NCI-H128 (cell line): ENCODE measurements at regions not wholly inside any gene's neighbourhood (a gene's known extent, or its start where the extent isn't known, plus 50 kb on each side); places are given as distances from the start of the nearest gene placed in this dataset.

Experiments used
- DNase-seq: peaks from one replicate; lab custom pipeline; 2025; ENCODE audit not compliant: unreplicated experiment; lab: John Stamatoyannopoulos, UW

GRCh38 chr9:27747450-27747849, 174.2 kb upstream of the C9orf72 start:
- DNase-seq, result no peak

GRCh38 chr9:27749838-27750237, 176.6 kb upstream of the C9orf72 start:
- DNase-seq, result no peak

- DNase-seq, result no peak
These were observed 177.3 kb upstream of the C9orf72 start for GRCh38 chr9:27750566-27750965.

DNA sequence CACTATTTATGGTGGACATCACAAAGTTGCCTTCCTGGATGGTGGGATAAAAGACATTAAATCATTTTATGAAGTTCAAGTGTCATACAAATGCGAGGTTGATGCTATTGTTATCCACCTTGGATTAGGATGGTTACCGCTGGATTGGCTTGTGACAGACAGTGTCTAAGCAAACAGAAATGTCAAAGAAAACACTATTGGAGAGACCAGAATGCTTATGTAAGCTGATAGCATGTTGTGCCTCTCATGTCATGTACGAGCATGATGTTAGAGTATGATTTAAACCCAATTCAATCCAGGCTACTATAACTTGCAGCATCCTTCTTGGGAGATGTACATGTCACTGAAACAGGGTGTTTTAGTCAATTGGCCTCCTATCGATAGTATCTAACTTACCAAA, 178.8 kb upstream of the C9orf72 start:
- DNase-seq, result no peak

DNA sequence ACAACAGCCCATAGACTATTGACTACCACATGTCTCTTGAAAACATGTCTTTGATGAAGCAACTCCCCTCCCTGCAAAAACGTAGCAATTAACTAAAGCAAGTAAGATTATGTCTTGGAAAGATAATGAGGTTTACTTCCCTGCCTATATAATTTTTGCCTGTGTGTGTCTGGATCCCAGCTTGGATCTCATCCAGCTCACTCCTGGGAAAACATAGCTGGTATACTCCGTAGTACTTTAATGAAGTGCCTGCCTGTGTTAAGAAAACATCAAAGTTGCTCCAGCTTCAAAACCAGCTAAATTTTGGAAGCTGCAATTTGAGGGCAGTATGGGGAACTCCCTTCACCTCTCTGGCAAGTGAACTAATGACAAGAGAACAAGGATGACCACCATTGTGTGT, 182.6 kb upstream of the C9orf72 start:
- no peak for DNase-seq

- DNase-seq, result no peak
These were observed 183.1 kb upstream of the C9orf72 start for GRCh38 chr9:27756418-27756817.

DNA sequence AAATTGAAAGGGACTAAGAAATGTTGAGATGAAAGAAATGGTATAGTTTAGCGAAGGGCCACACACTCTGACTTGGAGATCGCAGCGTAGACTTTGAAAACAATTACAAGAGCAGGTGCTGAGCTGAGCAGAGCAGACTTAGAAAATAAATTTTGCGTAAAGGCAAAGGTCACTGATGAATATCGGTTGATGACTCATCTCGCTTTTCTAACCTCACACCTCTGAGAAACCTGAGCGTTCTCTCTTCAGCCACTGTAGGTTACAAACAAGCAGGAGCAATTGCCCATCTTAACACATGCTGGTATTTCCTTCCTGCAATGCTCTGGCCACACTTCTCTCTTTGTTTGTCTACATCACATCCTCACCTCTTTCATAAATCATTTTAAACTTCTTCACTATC, 190.6 kb upstream of the C9orf72 start:
- no peak for DNase-seq

DNA sequence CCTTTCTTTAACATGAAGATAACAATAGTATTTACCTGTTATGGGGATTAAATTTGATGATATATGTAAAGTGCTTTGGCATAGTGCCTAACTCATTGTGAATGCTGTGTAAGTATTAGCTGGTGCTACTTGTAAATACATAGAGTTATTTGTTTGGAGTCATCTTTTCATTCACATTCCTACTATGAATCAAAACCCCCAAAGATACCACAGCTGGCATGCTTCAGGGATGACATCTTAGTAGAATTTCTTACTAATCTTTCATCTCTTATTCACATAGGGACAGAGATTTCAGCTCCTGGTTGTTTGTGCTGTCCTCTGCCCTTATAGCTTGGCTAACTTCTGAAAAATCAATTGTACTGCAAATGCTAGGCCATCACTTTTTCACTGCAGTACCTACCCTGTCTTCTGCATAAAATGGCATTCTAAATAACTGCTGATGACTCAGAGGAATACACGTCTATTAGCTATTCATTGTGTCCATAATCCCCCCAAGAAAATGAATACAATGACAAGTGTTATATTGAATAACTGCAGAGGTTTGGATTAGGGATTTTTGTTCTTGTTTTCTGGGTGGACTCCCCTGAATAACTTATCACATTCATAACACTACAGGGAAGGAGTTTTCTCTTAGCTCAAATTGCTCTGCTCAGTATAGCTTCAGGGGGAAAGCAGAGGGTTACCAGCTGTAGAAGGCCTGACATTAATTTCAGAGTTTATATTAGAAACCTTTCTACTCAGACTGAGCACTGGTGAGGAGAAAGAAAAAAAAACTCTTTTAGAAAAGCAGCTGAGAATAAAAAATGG, 192.2 kb upstream of the C9orf72 start:
- DNase-seq, result no peak

DNA sequence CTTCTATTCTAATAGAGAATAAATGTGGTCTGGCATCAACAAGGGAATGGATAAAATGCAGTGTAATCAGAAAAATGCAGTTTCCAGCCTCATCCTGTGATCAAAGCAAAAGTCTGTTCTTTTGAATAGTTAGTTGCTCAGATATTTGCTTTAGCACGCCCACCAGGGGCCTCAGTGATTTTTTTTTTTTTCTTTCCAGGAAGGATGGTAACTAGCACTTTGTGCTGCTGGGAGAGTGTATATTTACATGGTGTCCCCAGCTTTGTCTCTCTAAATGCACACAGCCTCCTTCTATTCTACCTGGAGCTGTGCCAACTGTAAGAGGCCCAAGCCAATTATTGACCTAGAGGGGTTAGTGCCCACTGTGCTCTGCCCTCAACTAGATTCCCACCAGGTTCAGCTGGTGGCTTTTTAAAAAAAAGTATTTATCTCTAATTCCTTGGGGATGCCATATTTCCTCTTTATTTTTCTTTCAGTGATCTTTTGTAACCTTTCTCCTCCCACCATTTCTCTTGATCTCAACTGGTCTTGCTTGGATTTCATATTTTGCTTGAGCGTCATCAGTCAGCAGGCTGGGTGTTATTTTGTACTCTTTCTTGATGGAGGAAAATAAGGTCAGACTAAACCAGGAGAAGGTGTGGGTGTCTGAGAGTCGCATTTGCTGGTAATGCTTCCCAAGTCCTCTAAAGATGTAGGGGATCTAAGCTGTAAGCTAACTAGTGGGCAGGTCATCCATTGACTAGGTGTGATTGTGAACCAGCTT, 193.0 kb upstream of the C9orf72 start:
- DNase-seq, result no peak

- DNase-seq, result no peak
These were observed 195.5 kb upstream of the C9orf72 start for GRCh38 chr9:27768781-27769180.

- DNase-seq, result no peak
These were observed 197.3 kb upstream of the C9orf72 start for GRCh38 chr9:27770541-27770940.

DNA sequence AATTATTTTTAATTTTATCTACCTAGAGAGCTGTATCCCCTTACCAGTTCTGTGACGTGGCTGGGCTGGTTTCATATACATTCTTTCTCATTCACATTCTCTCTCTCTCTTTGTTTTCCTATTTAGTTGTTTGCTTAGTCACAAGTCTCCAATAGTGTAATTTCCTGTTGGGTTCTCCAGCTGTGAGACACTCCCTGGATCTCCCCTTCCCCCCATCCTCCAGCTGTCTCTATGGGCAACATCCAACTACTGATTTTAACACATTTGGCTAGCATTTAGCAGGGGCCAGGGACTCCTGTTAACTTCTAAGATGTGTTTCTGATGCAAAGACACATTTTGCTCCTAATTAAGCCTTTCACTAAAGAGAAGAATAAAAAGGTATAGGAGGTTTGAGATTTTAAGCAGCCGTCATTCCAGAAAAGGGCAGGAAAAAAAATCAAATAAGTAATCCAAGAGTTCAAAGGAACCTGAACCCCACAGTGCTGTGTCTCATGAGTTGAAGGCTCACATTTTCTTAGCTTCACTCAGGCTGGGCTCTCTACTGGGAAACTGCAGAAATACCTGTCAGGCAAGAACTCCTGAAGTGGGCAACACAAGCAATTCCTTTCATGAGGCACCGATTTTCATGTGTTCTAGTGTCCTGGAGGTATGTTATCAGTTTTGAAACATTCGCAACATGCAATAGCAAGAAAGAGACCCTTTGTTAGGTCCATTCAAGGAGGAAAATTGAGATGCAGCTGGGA, 198.7 kb upstream of the C9orf72 start:
- no peak for DNase-seq

DNA sequence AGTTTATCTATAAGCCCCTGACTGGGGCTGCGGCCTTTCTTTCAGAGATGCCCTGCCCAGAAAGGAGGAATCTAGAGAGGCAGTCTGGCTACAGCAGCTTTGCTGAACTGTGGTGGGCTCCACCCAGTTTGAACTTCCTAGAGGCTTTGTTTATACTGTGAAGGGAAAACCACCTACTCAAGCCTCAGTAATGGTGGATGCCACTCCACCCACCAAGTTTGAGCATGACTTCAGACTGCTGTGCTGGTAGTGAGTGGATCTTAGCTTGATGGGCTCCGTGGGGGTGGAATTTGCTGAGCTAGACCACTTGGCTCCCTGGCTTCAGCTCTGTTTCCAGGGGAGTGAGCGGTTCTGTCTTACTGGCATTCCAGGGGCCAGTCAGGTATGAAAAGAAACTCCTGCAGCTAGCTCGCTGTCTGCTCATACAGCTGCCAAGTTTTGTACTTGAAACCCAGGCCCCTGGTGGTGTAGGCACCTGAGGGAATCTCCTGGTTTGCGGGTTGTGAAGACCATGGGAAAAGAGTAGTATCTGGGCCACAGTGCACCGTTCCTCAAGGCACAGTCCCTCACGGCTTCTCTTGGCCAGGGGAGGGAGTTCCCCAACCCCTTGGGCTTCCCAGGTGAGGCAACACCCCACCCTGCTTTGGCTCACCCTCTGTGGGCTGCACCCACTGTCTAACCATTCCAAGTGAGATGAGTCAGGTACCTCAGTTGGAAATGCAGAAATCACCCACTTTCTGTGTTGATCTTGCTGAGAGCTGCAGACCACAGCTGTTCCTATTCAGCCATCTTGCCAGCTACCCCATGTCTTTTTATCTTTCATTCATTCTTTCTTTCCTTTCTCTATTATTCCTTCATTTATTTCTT, 211.8 kb upstream of the C9orf72 start:
- DNase-seq, result no peak

GRCh38 chr9:27785714-27786100, 212.4 kb upstream of the C9orf72 start:
- DNase-seq, result no peak

DNA sequence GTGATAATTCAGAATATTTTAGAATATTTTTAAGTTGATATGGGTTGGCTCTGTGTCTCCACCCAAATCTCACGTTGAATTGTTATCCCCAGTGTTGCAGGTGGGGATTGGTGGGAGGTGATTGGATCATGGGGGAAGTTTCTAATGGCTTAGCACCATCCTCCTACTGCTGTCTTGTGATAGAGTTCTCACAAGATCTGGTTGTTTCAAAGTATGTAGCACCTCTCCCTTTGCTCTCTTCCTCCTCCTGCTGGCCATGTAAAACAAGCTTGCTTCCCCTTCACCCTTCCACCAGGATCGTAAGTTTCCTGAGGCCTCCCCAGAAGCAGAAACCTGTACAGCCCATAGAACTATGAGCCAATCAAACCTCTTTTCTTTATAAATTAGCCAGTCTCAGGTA, 214.6 kb upstream of the C9orf72 start:
- no peak for DNase-seq

DNA sequence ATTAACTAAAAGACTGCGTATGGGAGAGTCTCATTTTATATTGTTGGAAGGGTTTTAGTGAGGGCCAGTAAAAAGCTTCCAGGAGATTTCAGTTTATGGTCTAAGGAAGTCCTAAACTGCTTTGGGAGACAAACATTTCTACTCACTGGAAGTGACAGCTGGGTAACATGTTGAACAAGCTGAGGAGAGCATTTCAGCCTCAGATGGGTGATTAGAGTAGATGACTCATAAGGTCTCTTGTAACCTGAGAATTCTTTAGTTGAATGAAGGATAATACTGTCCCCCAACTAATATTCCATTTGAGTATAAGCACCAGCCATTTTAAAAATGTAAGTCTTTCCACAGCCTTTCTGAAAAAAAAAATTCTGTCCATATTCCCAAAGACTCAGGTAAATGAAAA, 218.0 kb upstream of the C9orf72 start:
- DNase-seq, result no peak

GRCh38 chr9:27792971-27793689, 219.8 kb upstream of the C9orf72 start:
- DNase-seq, result no peak

DNA sequence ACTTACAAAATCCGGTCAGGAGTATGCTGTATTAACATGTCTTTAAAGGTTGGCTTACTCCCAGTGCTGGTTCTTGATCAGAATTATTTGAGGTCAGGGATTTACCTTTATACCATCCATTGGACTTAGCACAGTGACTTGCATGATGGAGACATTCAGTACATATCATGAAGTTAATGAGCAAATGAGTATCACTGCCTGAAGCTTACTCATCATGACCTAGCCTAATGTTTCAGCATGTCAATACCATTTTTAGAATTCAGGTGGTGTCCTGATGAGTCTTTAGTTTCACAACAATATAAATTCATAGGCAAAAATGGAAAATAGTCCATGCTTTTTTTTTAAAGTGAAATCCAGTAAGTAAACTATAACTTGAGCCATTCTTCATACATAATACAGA, 226.0 kb upstream of the C9orf72 start:
- no peak for DNase-seq

DNA sequence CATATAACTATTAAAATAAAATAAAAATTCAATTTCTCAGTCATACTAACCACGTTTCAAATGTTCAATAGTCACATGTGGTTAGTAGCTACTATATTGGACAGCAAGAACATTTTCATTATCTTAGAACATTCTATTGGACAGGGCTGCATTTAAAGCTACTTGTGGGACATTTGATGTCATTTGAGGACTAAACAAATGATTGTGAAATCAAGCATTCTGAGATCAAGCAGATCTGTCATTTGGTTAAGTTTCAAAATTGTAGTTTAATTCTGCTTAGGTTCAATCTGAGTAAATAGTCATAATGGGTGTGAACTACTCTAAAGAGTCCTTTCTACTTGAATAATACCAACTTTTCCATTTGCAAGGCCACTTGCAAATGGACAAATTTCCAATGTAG, 226.9 kb upstream of the C9orf72 start:
- no peak for DNase-seq

GRCh38 chr9:27800692-27801370, 227.6 kb upstream of the C9orf72 start:
- no peak for DNase-seq
